Sigmoid colon (tissue), 4 donors: ENCODE measurements at regions not wholly inside any gene's neighbourhood (a gene's known extent, or its start where the extent isn't known, plus 50 kb on each side); places are given as distances from the start of the nearest gene placed in this dataset.
A peak's percentile ranks its signal among the peaks of the same experiment; 100 is the strongest.

ENCODE experiments used
- CTCF ChIP-seq, 4 experiments: fragments of 450-650 bp in 3 of 4; fragments of 200-600 bp in 1 of 4; IDR thresholded peaks; one replicate each; pipeline ENCODE4 v1.5.1; 2016 to 2019; ENCODE audit warnings: antibody characterized with exemption in 4 of 4, mild to moderate bottlenecking in 3 of 4, moderate library complexity in 2 of 4
- EP300 ChIP-seq, 4 donors: sonication (generic); formaldehyde crosslinking; IDR thresholded peaks; one replicate each; pipeline ENCODE4 v1.6.1; 2017; ENCODE audit warnings: antibody characterized with exemption in 4 of 4
- POLR2A ChIP-seq, 2 donors: fragments of 450-650 bp; IDR thresholded peaks; one replicate each; pipeline ENCODE4 v1.6.1; 2016; ENCODE audit warnings: antibody characterized with exemption in 2 of 2, mild to moderate bottlenecking in 2 of 2, moderate library complexity in 2 of 2
- POLR2AphosphoS5 ChIP-seq, 4 donors: sonication (generic); formaldehyde crosslinking; IDR thresholded peaks; one replicate each; pipeline ENCODE4 v1.6.1; 2017; ENCODE audit warnings: antibody characterized with exemption in 4 of 4

- TF ChIP-seq CTCF (IDR thresholded peaks at IDR 0.05) (peak in 2 of 4 experiments; percentile 24 to 42), EP300 (IDR thresholded peaks at IDR 0.05) (no peak), POLR2AphosphoS5 (IDR thresholded peaks at IDR 0.05) (peak in 2 of 4 donors; percentile 19 to 33), POLR2A (IDR thresholded peaks at IDR 0.05) (no peak)
These were observed 123.1 kb downstream of the BTC start for GRCh38 chr4:74671080-74671698.
